ENCODE measurements at regions not wholly inside any gene's neighbourhood (a gene's known extent, or its start where the extent isn't known, plus 50 kb on each side); places are given as distances from the start of the nearest gene placed in this dataset.

- TF ChIP-seq ZBTB11 (CRISPR knock-in tag; IDR thresholded peaks at IDR 0.05), result no peak
- no peak for TF ChIP-seq PCBP1 (IDR thresholded peaks at IDR 0.05; ENCODE audit: low read depth, low read length, poor library complexity, severe bottlenecking)
- TF ChIP-seq ZSCAN29 (IDR thresholded peaks at IDR 0.05), result no peak
- no peak for TF ChIP-seq JUN (IDR thresholded peaks at IDR 0.05; ENCODE audit: borderline replicate concordance, low read depth, low read length)
- TF ChIP-seq JUN (CRISPR knock-in tag; IDR thresholded peaks at IDR 0.05; ENCODE audit: borderline replicate concordance), result no peak
- no peak for TF ChIP-seq NUFIP1 (IDR thresholded peaks at IDR 0.05; ENCODE audit: partially characterized antibody)
Measured at GRCh38 chrX:112913807-112914206, 73.2 kb upstream of the AMOT start (continued).

GRCh38 chrX:112910418-112910817 is 69.8 kb upstream of the AMOT start:
- in situ Hi-C loops (cut with MboI), result no loop called here
- no peak for FAIRE-seq
- TF ChIP-seq NEUROD1 (IDR thresholded peaks at IDR 0.05; ENCODE audit: borderline replicate concordance, low read depth, low read length, partially characterized antibody), result no peak
- TF ChIP-seq MTA3 (IDR thresholded peaks at IDR 0.05; ENCODE audit: borderline replicate concordance), result no peak
- TF ChIP-seq ZNF12 (CRISPR knock-in tag; IDR thresholded peaks at IDR 0.05), result no peak
- TF ChIP-seq KAT7 (CRISPR knock-in tag; IDR thresholded peaks at IDR 0.05; ENCODE audit: borderline replicate concordance), result no peak
- TF ChIP-seq KLF6 (CRISPR knock-in tag; IDR thresholded peaks at IDR 0.05; ENCODE audit: borderline replicate concordance), result no peak
- no peak for TF ChIP-seq ZNF398 (CRISPR knock-in tag; IDR thresholded peaks at IDR 0.05)
- no peak for TF ChIP-seq ZNF655 (CRISPR knock-in tag; IDR thresholded peaks at IDR 0.05)
- no peak for TF ChIP-seq HDAC6 (IDR thresholded peaks at IDR 0.05; ENCODE audit: low read depth, low read length)
- no peak for TF ChIP-seq ZNF143 (CRISPR knock-in tag; IDR thresholded peaks at IDR 0.05)
- no peak for TF ChIP-seq KDM2B (CRISPR knock-in tag; IDR thresholded peaks at IDR 0.05)

More at GRCh38 chrX:112910418-112910817, 69.8 kb upstream of the AMOT start:
- POLR2A ChIA-PET, result no interaction called here
- H3K4me1 ChIP-seq (replicated peaks in 1 of 2; ENCODE audit: control insufficient read depth in 2 of 2, insufficient read depth in 2 of 2, low read length in 2 of 2), result no peaks in the 10 kb centered on the region
- H3K4me2 ChIP-seq (ENCODE audit: insufficient read depth, low read length), result no peak overlapping the region
- H3K9ac ChIP-seq (ENCODE audit: insufficient read depth in 1 of 2, low read depth in 2 of 2, low read length in 2 of 2), result no peak overlapping the region
- H4K20me1 ChIP-seq (replicated peaks; ENCODE audit: control insufficient read depth, insufficient read depth, low read length), result no peaks in the 10 kb centered on the region
- BruUV-seq (replicated peaks), result no TSS peak
- no peak for DNase-seq (ENCODE audit: extremely low read depth in 1 of 4, low spot score in 3 of 4)
- CTCF ChIA-PET (ENCODE audit: low intra/inter-chr PET ratio), result no interaction called here
- intact Hi-C loops (cut with micrococcal nuclease), result no loop called here
- H3K27ac ChIP-seq (ENCODE audit: extremely low read depth, low read depth, low read length), result no peak overlapping the region
- H3K9me3 ChIP-seq (replicated peaks; ENCODE audit: control insufficient read depth, insufficient read depth, low read depth, low read length), result no peaks in the 10 kb centered on the region
- ATAC-seq, result no peak
- no peak overlapping the region for H3K4me3 ChIP-seq
- H3K27me3 ChIP-seq (ENCODE audit: control insufficient read depth in 2 of 2, insufficient read depth in 2 of 2, low read length in 2 of 2), result no peaks in the 10 kb centered on the region
- no peaks in the 10 kb centered on the region for H3K36me3 ChIP-seq (ENCODE audit: control insufficient read depth, insufficient read depth, low read length)
- no peaks in the 10 kb centered on the region for H3K9me1 ChIP-seq (ENCODE audit: control insufficient read depth, insufficient read depth, low read length)
- H2AFZ ChIP-seq (ENCODE audit: low read depth, low read length), result no peak overlapping the region
- no peaks in the 10 kb centered on the region for H3K79me2 ChIP-seq (ENCODE audit: control insufficient read depth, insufficient read depth, low read length)

All from K562 (cell line).